Activated CD8-positive, alpha-beta memory T cell treated with anti-CD3 and anti-CD28 coated beads, Interleukin-2, amount 10 ng/mL, durations not matched to agents 7 days and 5 days (primary cell): ENCODE measurements at regions not wholly inside any gene's neighbourhood (a gene's known extent, or its start where the extent isn't known, plus 50 kb on each side); places are given as distances from the start of the nearest gene placed in this dataset.

ENCODE experiments used
- ATAC-seq: fragments of 150-1000 bp; cut with Tn5 transposase; one replicate; pipeline ENCODE4 v1.10.0; 2021; ENCODE audit warnings: moderate library complexity
- CTCF ChIA-PET: fragments of 350-600 bp; sonication (Branson Sonifier 250); formaldehyde crosslinking; loops from one replicate; lab custom pipeline; 2021; ENCODE audit warnings: antibody characterized with exemption; lab: Charles Lee
- DNase-seq: peaks from one replicate; pipeline ENCODE4 v3.0.0-alpha.2; 2020
- H3K27ac Mint-ChIP-seq: one replicate; pipeline ENCODE4 v1.8.0; 2021; ENCODE audit warnings: mild to moderate bottlenecking, mixed read lengths
- H3K27me3 Mint-ChIP-seq: one replicate; pipeline ENCODE4 v1.8.0; 2021; ENCODE audit warnings: mixed read lengths
- H3K36me3 Mint-ChIP-seq: one replicate; pipeline ENCODE4 v1.8.0; 2021; ENCODE audit warnings: mild to moderate bottlenecking, mixed read lengths
- H3K4me1 Mint-ChIP-seq: one replicate; pipeline ENCODE4 v1.8.0; 2021; ENCODE audit warnings: mixed read lengths
- H3K4me3 Mint-ChIP-seq: one replicate; pipeline ENCODE4 v1.8.0; 2021; ENCODE audit warnings: mild to moderate bottlenecking, moderate library complexity, mixed read lengths
- H3K9me3 Mint-ChIP-seq: one replicate; pipeline ENCODE4 v1.8.0; 2022; ENCODE audit warnings: low read depth, mixed read lengths

- peaks cover 30% of the 10 kb centered on the region for H3K4me1 Mint-ChIP-seq
- no peak for ATAC-seq
- H3K9me3 Mint-ChIP-seq = no peaks in the 10 kb centered on the region
- H3K36me3 Mint-ChIP-seq = no peaks in the 10 kb centered on the region
- no peak overlapping the region for H3K27ac Mint-ChIP-seq
- no peak overlapping the region for H3K4me3 Mint-ChIP-seq
- peaks cover 17% of the 10 kb centered on the region for H3K27me3 Mint-ChIP-seq
- CTCF ChIA-PET = no interaction called here
- DNase-seq = peak; percentile 19
Observed at GRCh38 chr3:10555263-10555662, 49.9 kb upstream of the ATP2B2 start.

DNA sequence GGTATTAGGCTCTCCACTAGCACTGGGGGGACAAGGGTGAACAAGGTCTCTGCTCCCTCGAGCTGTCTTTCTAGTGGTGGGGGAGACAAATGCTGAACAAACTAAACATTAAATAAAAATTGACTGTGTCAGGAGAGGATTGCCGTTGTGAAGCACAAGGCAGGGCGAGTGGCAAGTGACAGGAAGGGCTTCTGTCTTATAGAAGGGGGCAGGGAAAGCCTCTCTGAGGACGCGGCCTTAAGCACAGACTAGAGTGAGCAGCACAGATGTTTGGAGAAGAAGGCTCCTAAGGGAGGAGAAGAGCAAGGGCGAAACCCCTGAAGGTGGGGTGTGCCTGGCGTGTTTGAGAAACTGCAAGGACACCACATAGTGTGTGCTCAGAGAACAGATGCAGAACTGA lies 50.9 kb upstream of the ATP2B2 start:
- CTCF ChIA-PET = no interaction called here
- ATAC-seq (no peak), DNase-seq (peak; percentile 15)
- Mint-ChIP-seq H3K36me3 (no peaks in the 10 kb centered on the region), H3K27ac (no peak overlapping the region), H3K27me3 (peaks cover 18% of the 10 kb centered on the region), H3K9me3 (no peaks in the 10 kb centered on the region), H3K4me1 (peaks cover 26% of the 10 kb centered on the region), H3K4me3 (no peak overlapping the region)

DNA sequence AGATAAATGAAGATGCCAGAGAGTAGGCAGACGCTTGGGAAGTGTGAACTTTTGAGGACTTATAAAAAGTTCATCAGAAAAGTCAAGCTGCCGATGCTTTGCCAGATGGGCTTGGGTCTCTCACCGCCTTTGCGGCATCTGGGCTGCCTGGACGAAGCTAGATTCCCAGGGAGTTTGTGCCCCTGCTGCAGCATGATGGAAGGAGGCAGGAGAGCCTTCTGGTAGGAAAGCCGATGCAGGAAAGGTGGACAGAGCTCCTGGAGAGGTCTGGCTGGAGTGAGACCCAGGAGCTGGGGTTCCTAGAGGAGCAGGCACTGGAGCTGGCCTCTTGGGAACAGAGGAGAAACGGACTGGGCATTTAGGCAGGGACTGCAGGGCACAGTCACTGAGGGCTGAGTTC lies 51.9 kb upstream of the ATP2B2 start:
- DNase-seq (peak; percentile 25), ATAC-seq (no peak)
- Mint-ChIP-seq H3K4me1 (peaks cover 16% of the 10 kb centered on the region), H3K4me3 (no peak overlapping the region), H3K27ac (no peak overlapping the region), H3K27me3 (peaks cover 25% of the 10 kb centered on the region), H3K36me3 (no peaks in the 10 kb centered on the region), H3K9me3 (no peaks in the 10 kb centered on the region)
- CTCF ChIA-PET = no interaction called here

- DNase-seq (peak; percentile 39), ATAC-seq (peak; percentile 36)
- H3K27me3 Mint-ChIP-seq = peaks cover 27% of the 10 kb centered on the region
- CTCF ChIA-PET = interaction anchor here (1.3 kb wide), 1 partner anchor 181 kb away, joined by 3 read pairs; no protein-coding TSS in a partner anchor
- no peak overlapping the region for H3K4me3 Mint-ChIP-seq
- H3K36me3 Mint-ChIP-seq = no peaks in the 10 kb centered on the region
- no peaks in the 10 kb centered on the region for H3K9me3 Mint-ChIP-seq
- no peak overlapping the region for H3K27ac Mint-ChIP-seq
- peaks cover 10% of the 10 kb centered on the region for H3K4me1 Mint-ChIP-seq
Observed at GRCh38 chr3:10557781-10558373, 52.5 kb upstream of the ATP2B2 start.

GRCh38 chr3:10558736-10559135 lies 53.4 kb upstream of the ATP2B2 start:
- Mint-ChIP-seq H3K4me1 (peaks cover 7% of the 10 kb centered on the region), H3K4me3 (no peak overlapping the region), H3K27ac (no peak overlapping the region), H3K27me3 (peaks cover 26% of the 10 kb centered on the region), H3K9me3 (no peaks in the 10 kb centered on the region), H3K36me3 (no peaks in the 10 kb centered on the region)
- ATAC-seq (no peak), DNase-seq (no peak)
- CTCF ChIA-PET = interaction anchor here (1.3 kb wide), 1 partner anchor 180 kb away, joined by 3 read pairs; no protein-coding TSS in a partner anchor

DNA sequence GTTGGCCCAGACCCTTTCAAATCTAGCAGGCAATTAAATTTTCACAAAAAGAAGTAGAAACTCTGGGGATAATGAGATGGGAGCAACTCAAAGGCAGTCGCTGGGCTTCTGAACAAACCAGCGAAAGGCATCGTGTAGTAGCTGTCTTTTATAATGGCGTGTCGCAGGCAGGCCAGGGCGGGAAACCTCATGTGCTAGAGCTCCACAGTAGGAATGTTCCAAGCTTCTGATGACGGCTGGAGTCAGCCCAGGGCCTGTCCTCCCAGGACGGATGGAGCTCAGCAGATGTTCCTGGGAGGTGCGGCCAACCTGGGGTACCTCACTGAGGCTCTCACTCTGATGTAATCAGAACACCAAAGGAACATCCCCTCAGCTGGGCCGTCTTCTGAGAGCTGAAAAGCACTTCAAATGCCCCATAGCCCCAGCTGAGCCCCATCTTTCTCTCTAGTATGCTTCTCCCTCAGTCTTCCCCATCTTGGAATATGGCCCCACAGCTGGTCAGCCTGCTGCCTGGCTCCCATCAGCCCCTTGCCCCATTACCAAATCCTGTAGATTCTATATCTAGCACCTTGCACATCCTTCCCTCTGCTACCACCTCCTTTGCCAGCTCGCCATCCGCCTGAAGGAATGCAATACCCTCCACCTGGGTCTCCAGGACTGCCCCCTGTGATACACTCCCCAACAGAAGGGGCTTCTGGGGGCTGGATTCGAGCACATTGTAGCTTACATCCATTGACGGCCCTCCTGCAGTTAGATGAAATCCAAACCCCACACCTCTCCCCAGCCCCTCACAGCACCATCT lies 54.9 kb upstream of the ATP2B2 start:
- H3K27me3 Mint-ChIP-seq = peaks cover 38% of the 10 kb centered on the region
- CTCF ChIA-PET = interaction anchor here (1.0 kb wide), 1 partner anchor 8 kb away, joined by 4 read pairs; no protein-coding TSS in a partner anchor
- H3K4me3 Mint-ChIP-seq = no peak overlapping the region
- peaks cover 7% of the 10 kb centered on the region for H3K4me1 Mint-ChIP-seq
- no peak for ATAC-seq
- H3K9me3 Mint-ChIP-seq = no peaks in the 10 kb centered on the region
- DNase-seq = peak; percentile 34
- H3K27ac Mint-ChIP-seq = no peak overlapping the region
- H3K36me3 Mint-ChIP-seq = no peaks in the 10 kb centered on the region

DNA sequence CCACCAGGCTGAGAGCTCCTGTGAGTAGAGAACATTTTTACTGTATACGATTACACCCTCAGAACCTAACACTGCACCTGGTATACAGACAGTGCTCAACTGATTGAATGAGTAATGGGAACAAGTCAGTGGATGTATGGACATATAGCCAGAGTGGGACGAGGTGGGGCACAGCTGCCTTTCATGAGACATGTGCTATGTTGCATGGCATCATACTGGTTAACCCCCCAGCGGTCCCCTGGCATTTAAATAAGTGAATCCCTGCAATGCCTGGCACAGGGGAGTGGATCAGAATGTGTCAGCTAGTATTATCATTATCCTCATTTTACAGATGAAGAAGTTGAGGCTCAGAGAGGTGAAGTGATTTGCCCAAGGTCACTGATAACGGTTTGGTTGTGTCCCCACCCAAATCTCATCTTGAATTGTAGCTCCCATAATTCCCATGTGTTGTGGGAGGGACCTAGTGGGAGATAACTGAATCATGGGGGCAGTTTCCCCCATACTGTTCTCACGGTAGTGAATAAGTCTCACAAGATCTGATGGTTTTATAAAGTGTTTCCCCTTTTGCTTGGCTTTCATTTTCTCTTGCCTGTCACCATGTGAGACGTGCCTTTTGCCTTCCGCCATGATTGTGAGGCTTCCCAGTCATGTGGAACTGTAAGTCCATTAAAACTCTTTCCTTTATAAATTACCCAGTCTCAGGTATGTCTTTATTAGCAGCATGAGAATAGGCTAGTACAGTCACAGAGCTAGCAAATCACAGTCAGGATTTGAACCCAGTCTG lies 56.0 kb upstream of the ATP2B2 start:
- H3K27me3 Mint-ChIP-seq = peaks cover 43% of the 10 kb centered on the region
- H3K4me3 Mint-ChIP-seq = no peak overlapping the region
- peaks cover 7% of the 10 kb centered on the region for H3K4me1 Mint-ChIP-seq
- no peak for ATAC-seq
- CTCF ChIA-PET = interaction anchor here (0.8 to 1.0 kb wide), 2 partner anchors 9 to 10 kb away, joined by 3 to 4 read pairs; no protein-coding TSS in a partner anchor
- DNase-seq = peak; percentile 18
- no peak overlapping the region for H3K27ac Mint-ChIP-seq
- no peaks in the 10 kb centered on the region for H3K36me3 Mint-ChIP-seq
- H3K9me3 Mint-ChIP-seq = no peaks in the 10 kb centered on the region

DNA sequence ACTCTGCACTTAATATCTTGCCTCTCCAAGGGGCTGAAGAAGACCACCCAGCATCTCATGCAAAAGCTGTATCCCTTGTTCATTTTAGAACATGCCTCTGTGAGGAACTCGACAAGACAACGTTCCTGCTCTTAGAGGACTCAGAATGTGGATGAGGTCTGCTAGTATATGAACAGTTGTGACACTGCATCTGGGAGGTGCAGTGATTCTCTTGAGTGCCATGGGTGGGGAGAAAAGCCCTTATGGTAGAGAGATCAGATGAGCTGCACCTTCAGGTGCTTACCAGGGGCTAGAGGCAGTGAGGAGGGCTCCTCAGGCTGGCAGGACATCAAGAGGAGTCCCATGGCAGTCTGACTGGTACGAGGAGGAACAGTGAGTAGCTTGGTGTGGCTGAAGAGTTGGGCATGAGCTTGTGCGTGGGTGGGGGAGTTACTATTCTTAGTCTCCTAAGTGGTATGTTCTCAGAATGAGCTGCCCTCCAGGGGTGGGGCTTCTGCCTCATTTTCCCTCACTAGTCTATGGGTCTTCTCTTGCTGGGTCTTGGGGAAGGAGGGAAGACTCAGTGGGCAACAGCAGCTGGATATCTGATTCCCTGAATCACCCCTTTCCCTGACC lies 56.7 kb upstream of the ATP2B2 start:
- H3K4me1 Mint-ChIP-seq = peaks cover 7% of the 10 kb centered on the region
- no peak overlapping the region for H3K4me3 Mint-ChIP-seq
- no peak overlapping the region for H3K27ac Mint-ChIP-seq
- peak; percentile 14 for DNase-seq
- H3K36me3 Mint-ChIP-seq = no peaks in the 10 kb centered on the region
- H3K9me3 Mint-ChIP-seq = no peaks in the 10 kb centered on the region
- no peak for ATAC-seq
- H3K27me3 Mint-ChIP-seq = peaks cover 48% of the 10 kb centered on the region
- CTCF ChIA-PET = interaction anchor here (0.8 kb wide), 1 partner anchor 11 kb away, joined by 3 read pairs; no protein-coding TSS in a partner anchor

DNA sequence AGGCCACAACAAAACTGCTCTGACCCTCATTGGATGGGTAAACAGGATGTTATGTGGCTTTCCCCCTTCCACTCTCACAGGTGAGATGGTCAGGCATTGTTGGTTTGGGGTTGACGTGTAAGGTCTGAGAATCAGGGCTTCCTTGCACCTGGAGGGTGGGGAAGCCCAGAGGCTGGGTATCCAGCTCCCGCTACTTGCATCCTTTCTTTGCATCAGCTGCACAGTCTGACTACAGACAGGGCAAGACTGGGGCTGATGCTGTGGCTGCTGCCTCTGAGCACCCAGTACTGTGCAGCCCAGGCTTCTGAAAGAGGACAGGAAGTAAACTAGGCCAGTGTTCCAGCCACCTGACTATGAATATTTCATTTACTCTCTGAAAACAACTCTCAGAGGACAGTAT lies 58.0 kb upstream of the ATP2B2 start:
- Mint-ChIP-seq H3K36me3 (no peaks in the 10 kb centered on the region), H3K27me3 (peaks cover 51% of the 10 kb centered on the region), H3K4me3 (no peak overlapping the region), H3K27ac (no peak overlapping the region), H3K4me1 (no peaks in the 10 kb centered on the region), H3K9me3 (no peaks in the 10 kb centered on the region)
- CTCF ChIA-PET = no interaction called here
- ATAC-seq (no peak), DNase-seq (no peak)

DNA sequence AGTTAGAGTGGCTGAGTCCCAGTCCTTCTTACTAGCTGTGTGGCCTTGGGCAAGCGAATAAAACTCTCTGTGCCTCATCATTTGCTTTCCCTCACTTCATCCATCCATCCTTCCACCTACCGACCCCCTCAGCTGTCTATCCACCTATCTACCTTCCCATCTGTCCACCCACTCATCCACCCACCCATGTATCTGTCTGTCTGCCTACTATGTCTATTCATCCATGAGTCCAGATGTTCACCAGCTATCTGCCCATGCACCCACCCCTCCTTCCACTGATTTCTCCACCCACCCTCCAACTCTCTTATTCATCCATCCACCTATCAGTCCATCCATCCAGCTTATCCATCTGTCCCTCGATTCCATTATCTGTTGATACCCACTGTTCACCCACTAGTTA lies 60.4 kb upstream of the ATP2B2 start:
- Mint-ChIP-seq H3K36me3 (no peaks in the 10 kb centered on the region), H3K4me1 (no peaks in the 10 kb centered on the region), H3K4me3 (no peak overlapping the region), H3K27me3 (peaks cover 46% of the 10 kb centered on the region), H3K9me3 (no peaks in the 10 kb centered on the region), H3K27ac (no peak overlapping the region)
- DNase-seq (no peak), ATAC-seq (no peak)
- CTCF ChIA-PET = no interaction called here

DNA sequence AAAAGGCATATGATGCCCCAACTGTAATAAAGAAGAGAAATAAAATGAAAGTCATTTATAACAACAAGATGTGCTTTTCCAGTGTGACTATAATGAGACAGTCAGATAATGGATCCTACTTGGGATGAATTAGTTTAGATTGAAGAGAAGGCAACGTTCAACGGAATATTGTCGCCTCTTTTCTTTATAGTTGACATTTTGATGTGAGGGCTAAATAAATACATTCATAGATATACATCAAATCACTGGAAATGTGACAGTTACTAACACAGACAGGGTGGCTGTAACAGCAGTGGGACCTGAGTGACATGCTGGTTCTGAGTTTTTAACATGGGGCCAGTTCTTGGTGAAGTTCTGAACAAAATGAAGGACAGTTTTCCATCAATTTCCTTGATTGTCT lies 61.1 kb upstream of the ATP2B2 start:
- Mint-ChIP-seq H3K9me3 (no peaks in the 10 kb centered on the region), H3K27ac (no peak overlapping the region), H3K4me1 (no peaks in the 10 kb centered on the region), H3K27me3 (peaks cover 49% of the 10 kb centered on the region), H3K36me3 (no peaks in the 10 kb centered on the region), H3K4me3 (no peak overlapping the region)
- CTCF ChIA-PET = no interaction called here
- DNase-seq = no peak
- no peak for ATAC-seq

GRCh38 chr3:10568549-10568948 lies 63.2 kb upstream of the ATP2B2 start:
- no peak for ATAC-seq
- Mint-ChIP-seq H3K9me3 (no peaks in the 10 kb centered on the region), H3K36me3 (no peaks in the 10 kb centered on the region), H3K27ac (no peak overlapping the region), H3K27me3 (peaks cover 48% of the 10 kb centered on the region), H3K4me3 (no peak overlapping the region), H3K4me1 (no peaks in the 10 kb centered on the region)
- DNase-seq = no peak
- CTCF ChIA-PET = no interaction called here
